Uterus (tissue), 3 donors: ENCODE measurements at regions not wholly inside any gene's neighbourhood (a gene's known extent, or its start where the extent isn't known, plus 50 kb on each side); places are given as distances from the start of the nearest gene placed in this dataset.

Source experiments
- DNase-seq, 2 donors: peaks; one replicate each; pipeline ENCODE4 v3.0.0-alpha.2; 2019 to 2020
- H3K27ac ChIP-seq, 2 donors: fragments of 200-600 bp; sonication (generic); 1 replicate in 1 of 2; 2 replicates in 1 of 2; pipeline ENCODE4 v1.5.1; 2016 to 2018
- H3K27me3 ChIP-seq, 2 donors: fragments of 200-600 bp; sonication (generic); one replicate each; pipeline ENCODE4 v1.5.1; 2018 to 2019; ENCODE audit warnings: control low read depth in 1 of 2
- H3K36me3 ChIP-seq, 2 donors: fragments of 200-600 bp; sonication (generic); one replicate each; pipeline ENCODE4 v1.5.1; 2019; ENCODE audit warnings: control low read depth in 1 of 2
- H3K4me1 ChIP-seq, 2 donors: fragments of 200-600 bp; sonication (generic); one replicate each; pipeline ENCODE4 v1.5.1; 2018 to 2019; ENCODE audit warnings: control low read depth in 1 of 2
- H3K4me3 ChIP-seq, 2 donors: fragments of 200-600 bp; sonication (generic); 1 replicate in 1 of 2; 2 replicates in 1 of 2; pipeline ENCODE4 v1.5.1; 2018 to 2019; ENCODE audit warnings: mild to moderate bottlenecking in 1 of 2
- H3K9me3 ChIP-seq, 2 donors: fragments of 200-600 bp; sonication (generic); one replicate each; pipeline ENCODE4 v1.5.1; 2019; ENCODE audit warnings: control low read depth in 1 of 2
- POLR2A ChIP-seq, 2 donors: fragments of 450-650 bp; IDR thresholded peaks; one replicate each; pipeline ENCODE4 v1.6.1; 2016; ENCODE audit warnings: antibody characterized with exemption in 2 of 2, mild to moderate bottlenecking in 1 of 2, moderate library complexity in 1 of 2
- intact Hi-C: fragments of 100-400 bp; cut with DNase I; formaldehyde crosslinking; loops from one replicate; pipeline ENCODE4 v1.15.1; 2023; ENCODE audit warnings: low total_unique reads
- TF ChIP-seq, protein P1 (sequence below), 4 experiments: fragments of 200-600 bp in 2 of 4; fragments of 450-650 bp in 2 of 4; sonication (generic) in 2 of 4; IDR thresholded peaks; one replicate each; pipeline ENCODE4 v1.5.1; 2016 to 2019; ENCODE audit warnings: antibody characterized with exemption in 4 of 4, mild to moderate bottlenecking in 2 of 4, moderate library complexity in 1 of 4
- donor health status: DM: yes; HTN: yes; CAD: no.

DNA sequence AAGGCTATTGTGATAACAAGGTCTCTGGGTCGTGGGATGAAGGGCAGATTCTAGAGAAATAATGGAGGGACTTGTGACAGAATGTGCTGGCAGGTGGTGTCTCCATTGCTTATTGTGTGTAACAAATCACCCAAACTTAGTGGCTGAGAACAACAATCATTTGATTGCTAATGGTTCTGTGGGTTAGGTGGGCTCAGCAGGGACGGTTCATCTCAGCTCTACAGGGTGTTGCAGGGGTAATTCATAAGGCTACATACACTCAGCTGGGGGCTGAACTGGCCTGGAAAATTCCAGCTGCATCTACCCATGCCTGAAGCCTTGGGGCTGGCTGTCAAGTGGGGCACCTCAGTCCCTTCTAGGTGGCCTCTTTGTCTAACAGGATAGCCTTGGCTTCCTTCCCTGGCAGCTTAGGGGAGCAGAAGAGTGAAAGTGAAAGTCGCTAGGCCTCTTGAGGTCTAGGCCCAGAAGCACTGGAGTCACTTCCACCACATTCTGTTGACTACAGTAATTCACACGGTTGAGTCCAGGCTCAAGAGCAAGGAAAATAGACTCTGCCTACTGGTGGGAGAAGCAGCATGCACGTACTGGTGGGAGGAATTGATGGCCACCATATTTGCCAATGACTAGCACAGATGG, 308.9 kb downstream of the MN1 start:
- Histone ChIP-seq H3K4me1 (no peaks in the 10 kb centered on the region), H3K27ac (no peak overlapping the region), H3K27me3 (no peaks in the 10 kb centered on the region), H3K4me3 (no peak overlapping the region), H3K36me3 (no peaks in the 10 kb centered on the region), H3K9me3 (no peaks in the 10 kb centered on the region)
- intact Hi-C loops, result no loop called here
- DNase-seq, result no peak
- TF ChIP-seq POLR2A (IDR thresholded peaks at IDR 0.05), result no peak
- TF ChIP-seq, protein P1, sequence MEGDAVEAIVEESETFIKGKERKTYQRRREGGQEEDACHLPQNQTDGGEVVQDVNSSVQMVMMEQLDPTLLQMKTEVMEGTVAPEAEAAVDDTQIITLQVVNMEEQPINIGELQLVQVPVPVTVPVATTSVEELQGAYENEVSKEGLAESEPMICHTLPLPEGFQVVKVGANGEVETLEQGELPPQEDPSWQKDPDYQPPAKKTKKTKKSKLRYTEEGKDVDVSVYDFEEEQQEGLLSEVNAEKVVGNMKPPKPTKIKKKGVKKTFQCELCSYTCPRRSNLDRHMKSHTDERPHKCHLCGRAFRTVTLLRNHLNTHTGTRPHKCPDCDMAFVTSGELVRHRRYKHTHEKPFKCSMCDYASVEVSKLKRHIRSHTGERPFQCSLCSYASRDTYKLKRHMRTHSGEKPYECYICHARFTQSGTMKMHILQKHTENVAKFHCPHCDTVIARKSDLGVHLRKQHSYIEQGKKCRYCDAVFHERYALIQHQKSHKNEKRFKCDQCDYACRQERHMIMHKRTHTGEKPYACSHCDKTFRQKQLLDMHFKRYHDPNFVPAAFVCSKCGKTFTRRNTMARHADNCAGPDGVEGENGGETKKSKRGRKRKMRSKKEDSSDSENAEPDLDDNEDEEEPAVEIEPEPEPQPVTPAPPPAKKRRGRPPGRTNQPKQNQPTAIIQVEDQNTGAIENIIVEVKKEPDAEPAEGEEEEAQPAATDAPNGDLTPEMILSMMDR (IDR thresholded peaks at IDR 0.05), result no peak

GRCh38 chr22:27493796-27494195, 307.8 kb downstream of the MN1 start:
- Histone ChIP-seq H3K27ac (no peak overlapping the region), H3K9me3 (no peaks in the 10 kb centered on the region), H3K4me3 (no peak overlapping the region), H3K4me1 (no peaks in the 10 kb centered on the region), H3K36me3 (no peaks in the 10 kb centered on the region), H3K27me3 (no peaks in the 10 kb centered on the region)
- TF ChIP-seq, protein P1 (IDR thresholded peaks at IDR 0.05), result no peak
- TF ChIP-seq POLR2A (IDR thresholded peaks at IDR 0.05), result no peak
- intact Hi-C loops, result no loop called here
- no peak for DNase-seq

GRCh38 chr22:27494785-27495184, 306.8 kb downstream of the MN1 start:
- no peak overlapping the region for H3K27ac ChIP-seq

DNA sequence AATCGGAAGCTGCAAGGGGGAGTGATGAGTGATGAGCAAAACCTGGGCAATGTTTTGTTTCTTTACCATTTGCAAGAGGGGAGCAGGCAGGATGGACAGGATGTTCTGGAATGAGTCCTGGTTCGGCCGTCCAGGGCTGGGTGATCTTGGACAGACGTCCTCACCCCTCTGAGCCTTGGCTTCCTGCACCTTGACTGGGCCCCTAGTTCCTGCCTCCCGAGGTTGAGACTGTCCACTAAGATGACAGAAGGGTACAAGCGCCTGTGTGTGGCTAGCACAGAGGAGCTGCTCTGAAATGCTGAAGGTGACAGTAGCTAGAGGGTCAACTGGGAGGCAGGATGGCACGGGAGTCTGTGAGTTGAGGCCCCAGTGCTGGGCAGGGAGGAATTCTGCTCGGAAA, 306.2 kb downstream of the MN1 start:
- no peaks in the 10 kb centered on the region for H3K27me3 ChIP-seq
- no peak for DNase-seq
- H3K4me1 ChIP-seq, result no peaks in the 10 kb centered on the region
- intact Hi-C loops, result no loop called here
- no peaks in the 10 kb centered on the region for H3K9me3 ChIP-seq
- TF ChIP-seq, protein P1 (IDR thresholded peaks at IDR 0.05), result no peak
- TF ChIP-seq POLR2A (IDR thresholded peaks at IDR 0.05), result no peak
- no peaks in the 10 kb centered on the region for H3K36me3 ChIP-seq
- no peak overlapping the region for H3K27ac ChIP-seq
- no peak overlapping the region for H3K4me3 ChIP-seq

More at GRCh38 chr22:27494785-27495184, 306.8 kb downstream of the MN1 start:
- Histone ChIP-seq H3K4me1 (no peaks in the 10 kb centered on the region), H3K27me3 (no peaks in the 10 kb centered on the region), H3K36me3 (no peaks in the 10 kb centered on the region), H3K4me3 (no peak overlapping the region), H3K9me3 (no peaks in the 10 kb centered on the region)
- intact Hi-C loops, result no loop called here
- TF ChIP-seq, protein P1 (IDR thresholded peaks at IDR 0.05), result no peak
- TF ChIP-seq POLR2A (IDR thresholded peaks at IDR 0.05), result no peak
- no peak for DNase-seq

DNA sequence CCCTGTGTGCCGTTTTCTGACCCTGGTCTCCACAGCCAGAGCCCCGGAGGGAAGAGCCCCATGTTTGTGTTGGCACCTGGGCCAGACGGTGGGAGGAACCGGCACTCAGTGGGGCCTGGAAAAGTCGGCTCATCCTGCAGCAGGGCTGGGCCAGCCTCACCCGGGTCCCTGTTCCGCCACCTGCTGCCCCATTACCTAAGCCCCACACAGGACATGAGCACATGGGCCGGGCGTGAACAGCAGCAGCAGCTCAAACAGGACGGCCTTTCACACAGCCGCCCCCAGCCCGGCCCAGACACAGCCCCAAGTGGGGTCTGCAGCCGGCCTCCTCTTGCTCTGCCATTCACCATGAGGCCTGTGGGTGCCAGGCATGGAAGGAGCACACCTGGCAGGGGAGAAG, 302.4 kb downstream of the MN1 start:
- Histone ChIP-seq H3K9me3 (no peaks in the 10 kb centered on the region), H3K4me3 (no peak overlapping the region), H3K27ac (no peak overlapping the region), H3K4me1 (no peaks in the 10 kb centered on the region), H3K36me3 (no peaks in the 10 kb centered on the region), H3K27me3 (no peaks in the 10 kb centered on the region)
- TF ChIP-seq POLR2A (IDR thresholded peaks at IDR 0.05), result no peak
- TF ChIP-seq, protein P1 (IDR thresholded peaks at IDR 0.05), result no peak
- no peak for DNase-seq
- intact Hi-C loops, result no loop called here
